ENCODE measurements at regions not wholly inside any gene's neighbourhood (a gene's known extent, or its start where the extent isn't known, plus 50 kb on each side); places are given as distances from the start of the nearest gene placed in this dataset.
"Not testable (repeated sequence)": the region's sequence is repeated elsewhere in the genome, so short reads cannot be mapped to it uniquely, and the experiment has no call there.

- DNase-seq (ENCODE audit: low read depth, low spot score), result no peak
Observed at GRCh38 chr15:35282965-35283496, 197.9 kb upstream of the NANOGP8 start.

DNA sequence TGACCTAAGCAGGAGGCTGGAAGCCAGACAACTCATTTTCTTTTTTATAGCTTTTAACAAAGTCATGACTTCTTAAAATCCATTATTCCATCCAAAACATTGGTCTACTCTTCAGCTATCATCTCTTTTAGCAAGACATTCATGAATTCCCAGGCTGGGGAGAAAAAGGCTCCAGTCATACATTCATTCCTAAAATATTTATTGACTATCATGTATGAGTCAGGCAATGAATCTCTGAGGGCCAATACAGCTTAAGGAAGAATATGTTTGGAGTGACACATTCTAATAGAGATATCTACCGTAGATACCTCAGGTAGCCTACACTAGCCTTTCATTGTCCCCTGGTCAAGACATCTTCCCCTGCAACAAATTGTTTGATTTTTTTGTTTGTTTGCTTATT is 196.4 kb upstream of the NANOGP8 start:
- no peak for DNase-seq (ENCODE audit: low read depth, low spot score)

DNA sequence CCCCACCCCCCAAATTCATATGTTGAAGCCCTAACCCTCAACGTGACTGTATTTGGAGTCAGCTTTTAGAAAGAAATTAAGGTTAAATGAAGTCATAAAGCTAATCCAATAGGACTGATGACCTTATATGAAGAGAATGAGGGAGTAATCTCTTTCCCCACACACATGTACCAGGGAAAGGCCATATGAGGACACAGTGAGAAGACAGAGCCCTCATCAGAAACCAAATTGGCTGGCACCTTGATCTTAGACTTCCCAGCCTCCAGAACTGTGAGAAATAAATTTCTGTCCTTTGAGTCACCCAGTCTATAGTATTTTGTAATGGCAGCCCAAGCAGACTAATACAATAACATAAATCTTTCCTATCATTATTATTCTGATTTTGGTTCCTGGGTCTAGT is 194.7 kb upstream of the NANOGP8 start:
- no peak for DNase-seq (ENCODE audit: low read depth, low spot score)

DNA sequence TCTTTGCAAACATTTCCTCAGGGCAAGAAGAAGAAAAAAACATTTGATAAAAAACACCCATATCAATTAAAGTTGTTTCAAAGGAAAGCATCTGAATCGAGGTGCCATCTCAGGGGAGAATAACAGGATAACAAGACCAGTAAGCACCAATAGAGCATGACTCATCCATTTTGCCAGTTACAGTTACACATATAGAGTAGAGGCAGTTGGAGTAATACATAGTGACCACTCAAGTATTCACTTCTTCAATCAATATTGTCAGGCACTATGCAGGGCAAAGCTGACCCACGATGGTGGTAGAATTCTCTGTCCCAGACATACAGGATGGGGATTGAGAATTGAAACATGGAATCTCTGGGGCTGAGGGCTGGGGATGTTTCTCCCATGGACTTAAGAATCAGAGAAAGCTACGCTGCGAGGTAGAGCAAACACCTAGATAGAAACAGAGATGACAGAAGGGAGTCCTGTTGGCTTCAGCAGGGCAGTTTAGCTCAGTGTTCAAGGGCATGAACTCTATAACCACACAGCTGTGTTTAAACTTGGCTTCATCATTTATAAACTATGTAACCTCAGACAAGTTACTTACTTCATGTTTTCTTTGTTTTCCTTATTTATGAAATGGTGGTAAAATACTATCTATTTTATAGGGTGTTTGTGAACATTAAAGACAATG is 186.4 kb upstream of the NANOGP8 start:
- DNase-seq (ENCODE audit: low read depth, low spot score), result no peak

DNA sequence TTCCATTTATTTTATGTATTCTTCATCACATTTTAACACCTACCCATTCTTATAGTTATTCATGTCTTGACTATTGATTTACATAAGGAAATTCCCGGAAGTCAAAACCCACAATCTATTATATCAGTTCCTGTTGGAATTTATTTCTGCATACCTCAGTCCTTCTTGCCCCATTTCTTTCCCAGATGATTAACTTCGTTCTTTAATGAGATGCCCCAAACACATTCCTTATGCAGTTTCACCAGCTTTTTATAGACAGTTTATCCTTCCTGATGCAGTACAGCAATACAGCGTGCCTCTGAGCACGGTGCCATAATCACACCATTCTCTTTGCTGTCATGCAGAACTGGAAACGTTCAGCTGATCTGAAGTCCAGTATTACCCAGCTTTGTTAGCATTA is 175.8 kb upstream of the NANOGP8 start:
- no peak for DNase-seq (ENCODE audit: low read depth, low spot score)

DNA sequence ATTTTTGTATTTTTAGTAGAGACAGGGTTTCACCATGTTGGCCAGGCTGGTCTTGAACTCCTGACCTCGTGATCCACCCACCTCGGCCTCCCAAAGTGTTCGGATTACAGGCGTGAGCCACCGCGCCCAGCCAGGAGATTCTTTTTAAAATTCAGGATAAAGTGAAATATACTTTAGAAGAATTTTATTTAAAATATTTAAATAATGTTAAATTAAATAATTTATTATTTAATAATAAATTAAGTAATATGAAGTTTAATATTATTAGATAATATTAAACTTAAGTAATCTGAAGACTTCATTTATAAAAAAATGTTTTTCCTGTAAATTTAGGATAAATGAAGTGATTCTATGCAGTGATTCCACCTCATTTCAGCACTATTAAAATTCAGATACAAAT is 175.2 kb upstream of the NANOGP8 start:
- DNase-seq (ENCODE audit: low read depth, low spot score), result not testable (repeated sequence)

GRCh38 chr15:35256551-35256950 is 171.5 kb upstream of the NANOGP8 start:
- DNase-seq (ENCODE audit: low read depth, low spot score), result no peak

GRCh38 chr15:35256141-35256540 is 171.0 kb upstream of the NANOGP8 start:
- DNase-seq (ENCODE audit: low read depth, low spot score), result no peak

GRCh38 chr15:35254908-35255307 is 169.8 kb upstream of the NANOGP8 start:
- not testable (repeated sequence) for DNase-seq (ENCODE audit: low read depth, low spot score)

- no peak for DNase-seq (ENCODE audit: low read depth, low spot score)
Observed at GRCh38 chr15:35254062-35254461, 169.0 kb upstream of the NANOGP8 start.

DNA sequence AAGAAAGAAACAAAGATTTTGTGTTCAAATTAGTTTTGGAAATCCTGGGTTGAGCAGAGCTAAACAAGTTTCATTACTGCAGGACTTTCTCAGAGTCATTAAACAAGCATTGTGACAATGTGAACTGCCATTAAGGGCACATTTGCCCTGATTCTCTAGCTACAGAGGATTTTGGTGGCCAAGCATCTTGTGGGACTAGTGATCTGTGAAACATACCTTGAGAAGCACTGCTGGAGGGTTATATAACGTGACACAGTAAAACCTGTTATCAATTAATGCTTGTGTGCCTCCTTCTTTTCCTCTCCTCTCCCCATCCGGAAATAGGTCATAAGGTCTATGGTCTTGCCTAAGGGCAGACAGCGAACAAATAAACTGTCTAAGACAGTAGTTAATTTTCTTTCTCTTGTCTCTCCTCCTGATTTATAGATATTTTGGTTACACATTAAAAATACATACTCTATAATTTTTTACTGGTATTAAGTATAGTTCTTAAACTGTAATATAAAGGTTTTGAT is 167.3 kb upstream of the NANOGP8 start:
- DNase-seq (ENCODE audit: low read depth, low spot score), result no peak

DNA sequence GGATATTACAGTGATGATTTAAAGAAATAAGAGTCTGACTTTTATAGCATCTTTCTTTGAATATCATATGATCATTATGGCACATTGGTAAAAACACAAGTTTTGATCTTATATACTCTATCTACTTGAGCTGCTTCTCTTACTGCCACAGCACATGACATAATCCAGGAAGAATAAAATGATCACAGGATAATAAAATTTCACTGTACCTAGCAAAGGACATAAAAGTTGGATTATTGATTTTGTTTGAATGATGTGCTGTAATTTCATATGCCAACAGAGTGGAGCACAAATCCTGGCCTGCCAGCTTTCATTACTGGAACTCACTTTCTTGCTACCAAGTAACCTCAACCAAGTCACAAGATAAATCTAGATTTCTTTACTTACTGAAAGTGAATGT is 162.1 kb upstream of the NANOGP8 start:
- DNase-seq (ENCODE audit: low read depth, low spot score), result no peak

- no peak for DNase-seq (ENCODE audit: low read depth, low spot score)
Observed at GRCh38 chr15:35246451-35246850, 161.4 kb upstream of the NANOGP8 start.

GRCh38 chr15:35245681-35246080 is 160.6 kb upstream of the NANOGP8 start:
- not testable (repeated sequence) for DNase-seq (ENCODE audit: low read depth, low spot score)

DNA sequence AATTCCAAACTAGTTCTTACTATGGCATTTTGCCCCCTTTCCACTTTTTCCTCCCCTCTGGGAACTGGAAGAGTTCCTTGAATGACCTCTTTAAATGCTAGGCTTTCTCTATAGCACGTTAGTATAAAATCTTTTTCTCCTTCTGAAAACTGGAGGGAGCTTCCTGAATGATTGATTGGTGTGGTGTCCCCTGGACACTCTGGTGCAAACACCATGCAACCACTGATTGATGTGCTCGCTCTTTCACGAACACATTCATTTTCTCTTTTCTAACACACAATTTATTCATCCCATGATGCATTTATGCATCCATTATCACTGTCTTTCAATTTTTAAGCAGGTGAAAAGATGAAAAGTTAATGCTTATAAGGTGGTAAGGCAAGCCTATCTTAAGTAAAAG is 159.1 kb upstream of the NANOGP8 start:
- DNase-seq (ENCODE audit: low read depth, low spot score), result no peak

DNA sequence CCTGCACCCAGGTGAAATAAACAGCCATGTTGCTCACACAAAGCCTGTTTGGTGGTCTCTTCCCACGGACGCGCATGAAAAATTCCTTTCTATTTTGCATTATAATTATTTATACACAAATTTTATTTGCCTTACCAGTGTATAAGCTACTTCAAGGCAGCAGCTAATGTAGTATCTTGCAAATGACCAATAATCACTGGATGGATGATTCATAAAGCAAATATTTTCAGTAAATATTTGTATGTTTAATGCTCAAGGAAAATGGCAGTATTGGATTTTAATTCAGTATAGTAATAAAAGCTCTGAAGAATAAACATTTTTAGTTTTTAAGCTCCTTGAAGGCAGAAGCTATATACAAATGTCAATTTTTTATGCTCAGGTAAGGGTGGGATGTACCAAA is 158.7 kb upstream of the NANOGP8 start:
- no peak for DNase-seq (ENCODE audit: low read depth, low spot score)

DNA sequence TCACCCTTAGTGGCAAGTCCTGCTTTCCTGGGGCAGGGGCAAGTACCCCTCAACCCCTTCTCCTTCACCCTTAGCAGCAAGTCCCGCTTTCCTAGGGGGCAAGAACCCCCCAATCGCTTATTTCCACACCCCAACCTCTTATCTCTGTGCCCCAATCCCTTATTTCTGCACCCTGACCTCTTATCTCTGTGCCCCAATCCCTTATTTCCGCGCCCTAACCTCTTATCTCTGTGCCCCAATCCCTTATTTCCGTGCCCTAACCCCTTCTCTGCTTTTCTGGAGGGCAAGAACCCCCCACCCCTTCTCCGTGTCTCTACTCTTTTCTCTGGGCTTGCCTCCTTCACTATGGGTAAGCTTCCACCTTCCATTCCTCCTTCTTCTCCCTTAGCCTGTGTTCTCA is 154.6 kb upstream of the NANOGP8 start:
- DNase-seq (ENCODE audit: low read depth, low spot score), result not testable (repeated sequence)

DNA sequence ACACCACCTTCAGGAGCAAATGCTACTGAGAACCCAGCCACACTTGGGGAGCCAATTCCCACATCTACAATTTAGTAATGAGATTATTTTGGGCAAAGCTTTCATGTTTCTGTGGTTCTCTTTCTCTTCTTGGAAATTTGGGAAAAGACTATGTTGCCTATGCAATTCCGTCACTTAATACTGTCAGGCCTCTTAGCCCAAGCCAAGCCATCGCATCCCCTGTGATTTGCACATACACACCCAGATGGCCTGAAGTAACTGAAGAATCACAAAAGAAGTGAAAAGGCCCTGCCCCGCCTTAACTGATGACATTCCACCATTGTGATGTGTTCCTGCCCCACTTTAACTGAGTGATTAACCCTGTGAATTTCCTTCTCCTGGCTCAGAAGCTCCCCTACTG is 153.4 kb upstream of the NANOGP8 start:
- not testable (repeated sequence) for DNase-seq (ENCODE audit: low read depth, low spot score)

DNA sequence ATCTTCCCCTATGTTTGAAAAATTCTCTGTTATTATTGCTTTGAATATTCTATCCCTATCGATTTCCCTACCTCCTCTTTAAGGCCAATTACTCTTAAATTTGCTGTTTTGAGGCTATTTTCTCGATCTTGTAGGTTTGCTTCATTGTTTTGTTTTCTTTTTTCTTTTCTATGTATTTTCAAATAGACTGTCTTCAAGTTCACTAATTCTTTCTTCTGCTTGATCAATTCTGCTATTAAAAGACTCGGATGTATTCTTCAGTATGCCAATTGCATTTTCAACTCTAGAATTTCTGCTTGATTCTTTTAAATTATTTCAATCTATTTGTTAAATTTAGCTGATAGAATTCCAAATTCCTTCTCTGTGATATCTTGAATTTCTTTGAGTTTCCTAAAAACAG is 144.0 kb upstream of the NANOGP8 start:
- no peak for DNase-seq (ENCODE audit: low read depth, low spot score)

- DNase-seq (ENCODE audit: low read depth, low spot score), result no peak
Observed at GRCh38 chr15:35218215-35218614, 133.1 kb upstream of the NANOGP8 start.

DNA sequence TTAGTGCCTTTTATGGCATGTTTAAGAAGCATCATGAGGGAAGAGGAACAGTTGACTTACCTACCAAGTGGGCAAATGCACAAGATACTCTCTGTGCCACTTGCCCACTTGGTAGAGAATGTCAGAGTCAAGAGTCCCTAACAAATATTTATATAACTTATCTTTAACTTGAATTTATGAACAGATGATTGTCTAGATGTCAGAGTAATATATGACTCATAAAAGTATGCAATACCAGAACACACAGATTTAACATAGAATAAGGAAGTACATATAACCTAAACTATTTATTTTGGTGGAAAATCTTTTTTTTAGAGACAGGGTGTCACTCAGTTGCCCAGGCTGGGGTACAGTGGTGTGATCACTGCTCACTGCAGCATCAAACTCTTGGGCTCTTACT is 130.0 kb upstream of the NANOGP8 start:
- DNase-seq (ENCODE audit: low read depth, low spot score), result no peak

GRCh38 chr15:35211240-35211902 is 126.3 kb upstream of the NANOGP8 start:
- no peak for DNase-seq (ENCODE audit: low read depth, low spot score)

- no peak for DNase-seq (ENCODE audit: low read depth, low spot score)
Observed at GRCh38 chr15:35210370-35210769, 125.3 kb upstream of the NANOGP8 start.

Data from pulmonary artery endothelial cell (primary cell).